CD4-positive, alpha-beta T cell treated with Interferon alpha-2 for 1 hour (primary cell): ENCODE measurements at regions not wholly inside any gene's neighbourhood (a gene's known extent, or its start where the extent isn't known, plus 50 kb on each side); places are given as distances from the start of the nearest gene placed in this dataset.

Experiments
- DNase-seq, 2 donors: peaks; one replicate each; pipeline ENCODE4 v3.0.0-alpha.2; 2020 to 2022

GRCh38 chr6:1024161-1024560 is 287.7 kb upstream of the FOXQ1 start:
- no peak for DNase-seq

GRCh38 chr6:1023229-1023628 is 288.7 kb upstream of the FOXQ1 start:
- no peak for DNase-seq

GRCh38 chr6:1022719-1023118 is 289.2 kb upstream of the FOXQ1 start:
- no peak for DNase-seq

- no peak for DNase-seq
These were observed 291.1 kb upstream of the FOXQ1 start for GRCh38 chr6:1020837-1021236.

- DNase-seq: no peak
These were observed 291.8 kb upstream of the FOXQ1 start for GRCh38 chr6:1020133-1020532.

- DNase-seq: no peak
These were observed 293.9 kb upstream of the FOXQ1 start for GRCh38 chr6:1018041-1018440.

GRCh38 chr6:1016329-1017302 is 295.3 kb upstream of the FOXQ1 start:
- no peak for DNase-seq

- DNase-seq: no peak
These were observed 296.1 kb upstream of the FOXQ1 start for GRCh38 chr6:1015825-1016224.

GRCh38 chr6:1014431-1014807 is 297.5 kb upstream of the FOXQ1 start:
- DNase-seq: no peak

- no peak for DNase-seq
These were observed 298.1 kb upstream of the FOXQ1 start for GRCh38 chr6:1013656-1014430.

GRCh38 chr6:1009103-1009502 is 302.8 kb upstream of the FOXQ1 start:
- DNase-seq: no peak

GRCh38 chr6:1007159-1007558 is 304.7 kb upstream of the FOXQ1 start:
- no peak for DNase-seq

GRCh38 chr6:1004885-1005630 is 306.8 kb upstream of the FOXQ1 start:
- DNase-seq: no peak

- no peak for DNase-seq
These were observed 308.3 kb upstream of the FOXQ1 start for GRCh38 chr6:1003394-1004160.

- no peak for DNase-seq
These were observed 308.9 kb upstream of the FOXQ1 start for GRCh38 chr6:1002989-1003388.

- DNase-seq: no peak
These were observed 308.9 kb upstream of the EXOC2 start for GRCh38 chr6:1001655-1002349.

- no peak for DNase-seq
These were observed 306.6 kb upstream of the EXOC2 start for GRCh38 chr6:999552-999951.

GRCh38 chr6:998551-998950 is 305.6 kb upstream of the EXOC2 start:
- DNase-seq: no peak

GRCh38 chr6:996271-996852 is 303.4 kb upstream of the EXOC2 start:
- no peak for DNase-seq

- DNase-seq: no peak
These were observed 298.3 kb upstream of the EXOC2 start for GRCh38 chr6:991192-991591.

GRCh38 chr6:984031-984430 is 291.1 kb upstream of the EXOC2 start:
- no peak for DNase-seq
